ENCODE measurements at regions not wholly inside any gene's neighbourhood (a gene's known extent, or its start where the extent isn't known, plus 50 kb on each side); places are given as distances from the start of the nearest gene placed in this dataset.
"Not testable (repeated sequence)": the region's sequence is repeated elsewhere in the genome, so short reads cannot be mapped to it uniquely, and the experiment has no call there.

DNA sequence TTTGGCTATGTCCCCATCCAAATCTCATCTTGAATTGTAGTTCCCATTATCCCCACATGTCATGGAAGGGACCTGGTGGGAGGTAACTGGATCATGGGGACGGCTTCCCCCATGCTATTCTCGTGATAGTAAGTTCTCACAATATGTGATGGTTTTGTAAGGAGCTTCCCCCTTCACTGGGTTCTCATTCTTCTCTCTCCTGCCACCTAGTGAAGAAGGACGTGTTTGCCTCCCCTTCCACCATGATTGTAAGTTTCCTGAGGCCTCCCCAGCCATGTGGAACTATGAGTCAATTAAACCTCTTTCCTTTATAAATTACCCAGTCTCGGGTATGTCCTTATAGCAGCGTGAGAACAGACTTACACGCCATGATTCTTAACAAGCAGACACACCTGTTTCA is 165.6 kb downstream of the XPNPEP1 start:
- TF ChIP-seq, protein P1, sequence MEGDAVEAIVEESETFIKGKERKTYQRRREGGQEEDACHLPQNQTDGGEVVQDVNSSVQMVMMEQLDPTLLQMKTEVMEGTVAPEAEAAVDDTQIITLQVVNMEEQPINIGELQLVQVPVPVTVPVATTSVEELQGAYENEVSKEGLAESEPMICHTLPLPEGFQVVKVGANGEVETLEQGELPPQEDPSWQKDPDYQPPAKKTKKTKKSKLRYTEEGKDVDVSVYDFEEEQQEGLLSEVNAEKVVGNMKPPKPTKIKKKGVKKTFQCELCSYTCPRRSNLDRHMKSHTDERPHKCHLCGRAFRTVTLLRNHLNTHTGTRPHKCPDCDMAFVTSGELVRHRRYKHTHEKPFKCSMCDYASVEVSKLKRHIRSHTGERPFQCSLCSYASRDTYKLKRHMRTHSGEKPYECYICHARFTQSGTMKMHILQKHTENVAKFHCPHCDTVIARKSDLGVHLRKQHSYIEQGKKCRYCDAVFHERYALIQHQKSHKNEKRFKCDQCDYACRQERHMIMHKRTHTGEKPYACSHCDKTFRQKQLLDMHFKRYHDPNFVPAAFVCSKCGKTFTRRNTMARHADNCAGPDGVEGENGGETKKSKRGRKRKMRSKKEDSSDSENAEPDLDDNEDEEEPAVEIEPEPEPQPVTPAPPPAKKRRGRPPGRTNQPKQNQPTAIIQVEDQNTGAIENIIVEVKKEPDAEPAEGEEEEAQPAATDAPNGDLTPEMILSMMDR (conservative IDR thresholded peaks at IDR 0.05; ENCODE audit: low read length) = peak; percentile 52
- intact Hi-C loops (cut with micrococcal nuclease; ENCODE audit: unreplicated experiment); H3K79me2 ChIP-seq (ENCODE audit: insufficient read depth, low read depth, low read length); H3K4me3 ChIP-seq (ENCODE audit: low read depth, low read length, poor library complexity, severe bottlenecking); H3K4me2 ChIP-seq (ENCODE audit: low read length); H3K9me2 ChIP-seq (ENCODE audit: insufficient read depth, low read length); H3K9me3 ChIP-seq (ENCODE audit: low read length); CTCF ChIA-PET (ENCODE audit: unreplicated experiment); DNase-seq (ENCODE audit: low spot score); BruUV-seq (replicated peaks); H2AFZ ChIP-seq (ENCODE audit: low read length); H3K36me3 ChIP-seq (ENCODE audit: insufficient read depth, low read length); H4K20me1 ChIP-seq (ENCODE audit: insufficient read depth, low read length); H3K4me1 ChIP-seq (ENCODE audit: insufficient read depth, low read length, poor library complexity, severe bottlenecking); H3K27ac ChIP-seq (ENCODE audit: low read depth, low read length, poor library complexity, severe bottlenecking): not testable (repeated sequence)
- POLR2A ChIA-PET = interaction anchor here (1.2 kb wide), 1 partner anchor 16 kb away, joined by 3 read pairs; no protein-coding TSS in a partner anchor

- Histone ChIP-seq H3K79me2 (ENCODE audit: insufficient read depth, low read depth, low read length) (no peaks in the 10 kb centered on the region), H3K9me3 (ENCODE audit: low read length) (no peaks in the 10 kb centered on the region), H3K36me3 (ENCODE audit: insufficient read depth, low read length) (no peaks in the 10 kb centered on the region), H3K9me2 (ENCODE audit: insufficient read depth, low read length) (no peaks in the 10 kb centered on the region), H3K27ac (ENCODE audit: low read depth, low read length, poor library complexity, severe bottlenecking) (no peak overlapping the region), H3K4me2 (ENCODE audit: low read length) (no peak overlapping the region), H2AFZ (ENCODE audit: low read length) (no peak overlapping the region), H4K20me1 (ENCODE audit: insufficient read depth, low read length) (no peaks in the 10 kb centered on the region), H3K4me3 (ENCODE audit: low read depth, low read length, poor library complexity, severe bottlenecking) (no peak overlapping the region), H3K4me1 (ENCODE audit: insufficient read depth, low read length, poor library complexity, severe bottlenecking) (no peaks in the 10 kb centered on the region)
- CTCF ChIA-PET (ENCODE audit: unreplicated experiment) = no interaction called here
- BruUV-seq (replicated peaks) = no TSS peak
- TF ChIP-seq, protein P1 (conservative IDR thresholded peaks at IDR 0.05; ENCODE audit: low read length) = no peak
- TF ChIP-seq EZH2phosphoT487 (IDR thresholded peaks at IDR 0.05; ENCODE audit: borderline replicate concordance, low read depth, low read length) = no peak
- intact Hi-C loops (cut with micrococcal nuclease; ENCODE audit: unreplicated experiment) = no loop called here
- no peak for DNase-seq (ENCODE audit: low spot score)
- POLR2A ChIA-PET = interaction anchor here (0.7 kb wide), 1 partner anchor 939 kb away, joined by 5 read pairs; no protein-coding TSS in a partner anchor
These were observed 176.4 kb downstream of the XPNPEP1 start for GRCh38 chr10:109746861-109747260.

GRCh38 chr10:109744020-109744419 is 179.3 kb downstream of the XPNPEP1 start:
- Histone ChIP-seq H3K4me3 (ENCODE audit: low read depth, low read length, poor library complexity, severe bottlenecking) (no peak overlapping the region), H3K36me3 (ENCODE audit: insufficient read depth, low read length) (no peaks in the 10 kb centered on the region), H3K4me1 (ENCODE audit: insufficient read depth, low read length, poor library complexity, severe bottlenecking) (no peaks in the 10 kb centered on the region), H2AFZ (ENCODE audit: low read length) (no peak overlapping the region), H3K9me2 (ENCODE audit: insufficient read depth, low read length) (no peaks in the 10 kb centered on the region), H4K20me1 (ENCODE audit: insufficient read depth, low read length) (no peaks in the 10 kb centered on the region), H3K79me2 (ENCODE audit: insufficient read depth, low read depth, low read length) (no peaks in the 10 kb centered on the region), H3K27ac (ENCODE audit: low read depth, low read length, poor library complexity, severe bottlenecking) (no peak overlapping the region), H3K9me3 (ENCODE audit: low read length) (no peaks in the 10 kb centered on the region), H3K4me2 (ENCODE audit: low read length) (no peak overlapping the region)
- TF ChIP-seq, protein P1 (conservative IDR thresholded peaks at IDR 0.05; ENCODE audit: low read length) = no peak
- no peak for TF ChIP-seq EZH2phosphoT487 (IDR thresholded peaks at IDR 0.05; ENCODE audit: borderline replicate concordance, low read depth, low read length)
- ChIA-PET CTCF (ENCODE audit: unreplicated experiment) (no interaction called here), POLR2A (interaction anchor here (1.7 kb wide), 1 partner anchor 12 kb away, joined by 6 read pairs; no protein-coding TSS in a partner anchor)
- DNase-seq (ENCODE audit: low spot score) = no peak
- BruUV-seq (replicated peaks) = no TSS peak
- intact Hi-C loops (cut with micrococcal nuclease; ENCODE audit: unreplicated experiment) = no loop called here

All from OCI-LY7 (cell line).